Right atrium auricular region (tissue), 2 donors: ENCODE measurements at regions not wholly inside any gene's neighbourhood (a gene's known extent, or its start where the extent isn't known, plus 50 kb on each side); places are given as distances from the start of the nearest gene placed in this dataset.

Source experiments
- DNase-seq: peaks from one replicate; pipeline ENCODE4 v3.0.0-alpha.2; 2019; ENCODE audit warnings: low spot score
- H3K27ac ChIP-seq, 2 donors: fragments of 200-600 bp; sonication (generic); 1 replicate in 1 of 2; 2 replicates in 1 of 2; pipeline ENCODE4 v1.5.1; 2016 to 2019
- H3K27me3 ChIP-seq, 2 donors: fragments of 200-600 bp; sonication (generic); one replicate each; pipeline versions ENCODE4 v1.5.1 to v1.6.0; 2017 to 2019
- H3K36me3 ChIP-seq: fragments of 200-600 bp; sonication (generic); one replicate; pipeline ENCODE4 v1.5.1; 2016
- H3K4me1 ChIP-seq, 2 donors: fragments of 200-600 bp; sonication (generic); one replicate each; pipeline versions ENCODE4 v1.5.1 to v1.6.0; 2017 to 2019
- H3K4me3 ChIP-seq, 2 donors: fragments of 200-600 bp; sonication (generic); 1 replicate in 1 of 2; 2 replicates in 1 of 2; pipeline ENCODE4 v1.5.1; 2017 to 2019; ENCODE audit warnings: mild to moderate bottlenecking in 1 of 2, moderate library complexity in 1 of 2
- H3K9me3 ChIP-seq, 2 donors: fragments of 200-600 bp; sonication (generic); one replicate each; pipeline ENCODE4 v1.5.1; 2019
- CTCF ChIP-seq, 2 donors: fragments of 200-600 bp; sonication (generic); IDR thresholded peaks; one replicate each; pipeline ENCODE4 v1.5.1; 2019; ENCODE audit warnings: antibody characterized with exemption in 2 of 2

DNA sequence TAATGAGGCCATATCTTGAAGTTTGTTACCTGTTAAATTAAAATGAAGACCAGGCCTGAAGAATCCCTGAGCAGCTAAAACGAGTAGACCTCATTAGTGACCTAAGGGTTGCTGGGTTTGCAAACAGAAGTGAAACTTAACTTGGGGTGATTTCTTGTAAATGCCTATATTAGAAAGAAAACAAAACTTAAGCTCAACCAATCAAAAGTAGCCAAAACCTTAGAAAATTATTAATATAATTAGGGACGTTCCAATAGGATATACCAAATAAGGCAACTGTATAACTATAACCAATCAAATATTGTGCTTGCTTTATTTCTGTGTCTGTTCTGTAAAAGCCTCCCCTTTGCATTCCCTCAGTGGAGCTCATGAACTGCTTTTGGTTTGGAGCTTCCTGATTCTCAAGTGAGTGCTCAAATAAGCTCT is 137.9 kb upstream of the VRK2 start:
- H3K4me3 ChIP-seq = no peak overlapping the region
- H3K36me3 ChIP-seq = no peaks in the 10 kb centered on the region
- no peak for DNase-seq
- no peak for TF ChIP-seq CTCF (IDR thresholded peaks at IDR 0.05)
- no peaks in the 10 kb centered on the region for H3K4me1 ChIP-seq
- no peaks in the 10 kb centered on the region for H3K27me3 ChIP-seq
- H3K27ac ChIP-seq = no peak overlapping the region
- no peaks in the 10 kb centered on the region for H3K9me3 ChIP-seq

DNA sequence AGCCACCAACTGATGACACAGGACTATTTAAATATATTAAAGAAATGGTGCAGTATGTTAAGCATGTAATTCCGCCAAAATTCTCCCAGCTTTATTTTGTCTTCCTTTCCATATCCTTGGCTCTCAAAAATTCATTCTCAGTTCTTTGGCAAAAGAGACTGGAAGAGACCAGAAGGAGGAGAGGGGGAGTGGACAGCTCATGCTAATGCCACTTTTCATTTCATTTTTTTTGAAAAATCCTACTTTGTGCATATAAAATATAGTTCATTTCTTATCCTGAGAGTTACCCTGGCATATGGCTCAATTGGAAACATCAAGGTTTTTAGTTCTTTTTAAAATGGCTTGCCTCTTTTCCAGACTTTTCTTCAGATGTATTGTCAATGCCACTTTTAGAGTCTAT is 128.5 kb upstream of the VRK2 start:
- no peak overlapping the region for H3K27ac ChIP-seq
- no peak for TF ChIP-seq CTCF (IDR thresholded peaks at IDR 0.05)
- H3K36me3 ChIP-seq = no peaks in the 10 kb centered on the region
- H3K4me3 ChIP-seq = no peak overlapping the region
- no peaks in the 10 kb centered on the region for H3K9me3 ChIP-seq
- no peaks in the 10 kb centered on the region for H3K27me3 ChIP-seq
- no peaks in the 10 kb centered on the region for H3K4me1 ChIP-seq
- no peak for DNase-seq

DNA sequence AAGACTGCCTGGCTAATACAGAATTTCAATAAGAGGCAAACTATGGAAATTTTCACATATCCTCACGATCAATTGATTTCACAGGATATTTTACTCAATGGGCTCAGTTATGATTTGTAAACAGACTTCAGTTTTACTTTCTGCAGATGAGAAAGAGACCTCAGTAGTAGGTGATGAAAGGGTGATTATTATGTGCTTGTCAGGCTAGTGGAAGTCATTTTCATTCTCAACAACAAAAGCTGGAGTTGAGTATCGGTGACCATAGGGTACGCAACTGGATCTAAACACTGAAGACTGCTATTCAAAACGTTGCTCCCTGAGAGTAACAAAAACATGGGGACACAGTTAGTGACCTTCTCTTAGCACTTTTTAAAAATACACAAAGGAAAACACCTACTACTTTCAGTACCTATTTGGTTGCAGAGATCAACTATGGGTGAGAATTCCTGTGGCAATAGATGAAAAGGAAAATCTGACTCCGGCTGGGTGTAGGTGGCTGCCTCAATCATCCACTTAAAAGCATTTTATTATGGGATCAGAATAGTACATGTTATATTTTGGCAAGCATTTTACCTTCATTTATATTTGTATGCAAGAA is 126.2 kb upstream of the VRK2 start:
- Histone ChIP-seq H3K36me3 (no peaks in the 10 kb centered on the region), H3K4me3 (no peak overlapping the region), H3K27me3 (no peaks in the 10 kb centered on the region), H3K27ac (no peak overlapping the region), H3K4me1 (no peaks in the 10 kb centered on the region), H3K9me3 (no peaks in the 10 kb centered on the region)
- no peak for TF ChIP-seq CTCF (IDR thresholded peaks at IDR 0.05)
- DNase-seq = no peak

DNA sequence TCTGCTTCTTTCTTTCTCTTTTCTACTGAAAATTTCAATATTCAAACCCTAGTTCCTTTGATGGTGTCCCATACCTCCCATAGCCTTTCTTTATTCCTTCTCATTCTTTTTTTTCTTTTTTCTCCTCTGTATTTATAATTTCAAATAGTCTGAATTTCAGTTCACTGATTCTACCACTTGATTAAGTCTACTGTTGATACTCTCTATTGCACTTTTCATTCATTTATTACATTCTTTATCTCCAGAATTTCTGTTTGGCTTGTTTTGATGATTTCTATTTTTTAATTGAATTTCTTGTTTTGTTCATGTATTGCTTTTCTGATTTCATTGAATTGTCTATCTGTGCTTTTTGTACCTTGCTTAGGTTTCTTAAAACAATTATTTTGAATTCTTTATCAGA is 111.9 kb upstream of the VRK2 start:
- Histone ChIP-seq H3K36me3 (no peaks in the 10 kb centered on the region), H3K4me3 (no peak overlapping the region), H3K9me3 (peaks cover 3 to 18% of the 10 kb centered on the region in 2 donors), H3K27me3 (no peaks in the 10 kb centered on the region), H3K4me1 (no peaks in the 10 kb centered on the region), H3K27ac (no peak overlapping the region)
- DNase-seq = no peak
- no peak for TF ChIP-seq CTCF (IDR thresholded peaks at IDR 0.05)

DNA sequence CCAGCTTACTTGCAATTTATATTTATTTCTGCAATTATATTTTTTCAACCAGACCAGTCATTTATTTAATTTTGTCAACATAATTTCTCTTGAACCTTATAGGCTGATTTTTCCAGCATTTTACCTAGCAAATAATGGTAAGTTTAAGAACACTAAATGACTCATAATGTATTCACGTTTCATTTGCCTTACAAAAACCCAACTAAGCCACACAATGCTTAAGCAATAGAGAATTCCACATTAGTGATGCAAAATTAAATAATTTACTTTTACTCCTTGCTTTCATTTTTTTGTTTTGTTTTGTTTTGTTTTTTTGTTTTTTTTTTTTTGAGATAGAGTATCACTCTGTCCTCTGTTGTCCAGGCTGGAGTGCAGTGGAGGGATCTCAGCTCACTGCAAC is 110.4 kb upstream of the VRK2 start:
- no peak overlapping the region for H3K4me3 ChIP-seq
- H3K27ac ChIP-seq = no peak overlapping the region
- no peak for TF ChIP-seq CTCF (IDR thresholded peaks at IDR 0.05)
- H3K36me3 ChIP-seq = no peaks in the 10 kb centered on the region
- H3K9me3 ChIP-seq = peaks cover 3 to 18% of the 10 kb centered on the region in 2 donors
- no peaks in the 10 kb centered on the region for H3K4me1 ChIP-seq
- no peak for DNase-seq
- H3K27me3 ChIP-seq = no peaks in the 10 kb centered on the region

DNA sequence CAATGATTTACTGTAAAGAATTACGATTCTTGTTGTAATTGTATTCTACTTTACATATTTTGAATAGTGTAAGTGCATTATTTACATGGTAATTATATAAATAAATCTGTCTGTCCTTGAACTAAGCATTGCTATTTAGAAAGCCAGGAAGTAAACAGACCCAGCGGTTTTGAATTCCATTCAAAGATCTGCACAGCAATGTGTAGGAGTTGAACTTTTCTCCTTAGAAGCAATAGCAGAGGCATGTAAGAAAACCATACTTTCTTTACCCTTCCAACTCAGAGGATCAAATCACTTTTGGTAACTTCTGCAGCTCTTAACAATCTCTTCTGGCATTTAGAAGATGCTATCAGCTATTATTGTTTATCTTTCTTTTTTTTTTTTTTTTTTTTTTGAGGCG is 109.2 kb upstream of the VRK2 start:
- TF ChIP-seq CTCF (IDR thresholded peaks at IDR 0.05) = no peak
- DNase-seq = no peak
- H3K4me1 ChIP-seq = no peaks in the 10 kb centered on the region
- no peaks in the 10 kb centered on the region for H3K36me3 ChIP-seq
- H3K27me3 ChIP-seq = no peaks in the 10 kb centered on the region
- H3K9me3 ChIP-seq = peaks cover 3 to 18% of the 10 kb centered on the region in 2 donors
- H3K4me3 ChIP-seq = no peak overlapping the region
- H3K27ac ChIP-seq = no peak overlapping the region
